Uterus (tissue), 2 donors: ENCODE measurements at regions not wholly inside any gene's neighbourhood (a gene's known extent, or its start where the extent isn't known, plus 50 kb on each side); places are given as distances from the start of the nearest gene placed in this dataset.

ENCODE experiments used
- POLR2A ChIP-seq, 2 donors: fragments of 450-650 bp; IDR thresholded peaks; one replicate each; pipeline ENCODE4 v1.6.1; 2016; ENCODE audit warnings: antibody characterized with exemption in 2 of 2, mild to moderate bottlenecking in 1 of 2, moderate library complexity in 1 of 2
- TF ChIP-seq, protein P1 (sequence below), 4 experiments: fragments of 200-600 bp in 2 of 4; fragments of 450-650 bp in 2 of 4; sonication (generic) in 2 of 4; IDR thresholded peaks; one replicate each; pipeline ENCODE4 v1.5.1; 2016 to 2019; ENCODE audit warnings: antibody characterized with exemption in 4 of 4, mild to moderate bottlenecking in 2 of 4, moderate library complexity in 1 of 4

DNA sequence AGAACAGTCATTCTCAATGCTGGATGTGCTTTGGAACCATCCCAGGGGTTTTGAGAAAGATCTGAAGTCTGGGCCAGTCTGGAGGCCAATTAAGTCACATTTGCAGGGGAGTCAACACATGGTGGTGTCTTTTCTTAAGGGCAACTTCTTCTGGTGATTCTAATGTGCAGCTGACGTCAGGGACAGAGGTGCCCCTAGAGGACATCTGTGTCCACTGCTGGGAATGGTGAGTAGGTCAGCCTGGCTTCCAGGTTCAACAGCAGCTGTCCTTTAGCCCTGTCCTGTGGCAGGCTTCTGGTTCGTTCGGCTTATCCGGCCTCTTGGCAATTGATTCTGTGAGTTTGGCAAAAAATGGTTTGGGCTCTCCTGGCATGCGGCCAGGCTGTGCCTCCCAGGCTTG is 269.7 kb upstream of the HABP2 start:
- TF ChIP-seq, protein P1, sequence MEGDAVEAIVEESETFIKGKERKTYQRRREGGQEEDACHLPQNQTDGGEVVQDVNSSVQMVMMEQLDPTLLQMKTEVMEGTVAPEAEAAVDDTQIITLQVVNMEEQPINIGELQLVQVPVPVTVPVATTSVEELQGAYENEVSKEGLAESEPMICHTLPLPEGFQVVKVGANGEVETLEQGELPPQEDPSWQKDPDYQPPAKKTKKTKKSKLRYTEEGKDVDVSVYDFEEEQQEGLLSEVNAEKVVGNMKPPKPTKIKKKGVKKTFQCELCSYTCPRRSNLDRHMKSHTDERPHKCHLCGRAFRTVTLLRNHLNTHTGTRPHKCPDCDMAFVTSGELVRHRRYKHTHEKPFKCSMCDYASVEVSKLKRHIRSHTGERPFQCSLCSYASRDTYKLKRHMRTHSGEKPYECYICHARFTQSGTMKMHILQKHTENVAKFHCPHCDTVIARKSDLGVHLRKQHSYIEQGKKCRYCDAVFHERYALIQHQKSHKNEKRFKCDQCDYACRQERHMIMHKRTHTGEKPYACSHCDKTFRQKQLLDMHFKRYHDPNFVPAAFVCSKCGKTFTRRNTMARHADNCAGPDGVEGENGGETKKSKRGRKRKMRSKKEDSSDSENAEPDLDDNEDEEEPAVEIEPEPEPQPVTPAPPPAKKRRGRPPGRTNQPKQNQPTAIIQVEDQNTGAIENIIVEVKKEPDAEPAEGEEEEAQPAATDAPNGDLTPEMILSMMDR (IDR thresholded peaks at IDR 0.05) = no peak
- no peak for TF ChIP-seq POLR2A (IDR thresholded peaks at IDR 0.05)
